Body of pancreas (tissue), 4 donors: ENCODE measurements at regions not wholly inside any gene's neighbourhood (a gene's known extent, or its start where the extent isn't known, plus 50 kb on each side); places are given as distances from the start of the nearest gene placed in this dataset.

ENCODE experiments used
- CTCF ChIP-seq, 7 experiments: fragments of 450-650 bp in 4 of 7; fragments of 200-600 bp in 3 of 7; sonication (generic) in 3 of 7; IDR thresholded peaks; one replicate each; pipeline ENCODE4 v1.5.1; 2016 to 2019; ENCODE audit warnings: antibody characterized with exemption in 7 of 7
- POLR2A ChIP-seq, 3 donors: fragments of 450-650 bp; IDR thresholded peaks; one replicate each; pipeline ENCODE4 v1.6.1; 2016; ENCODE audit warnings: antibody characterized with exemption in 3 of 3, mild to moderate bottlenecking in 2 of 3

- TF ChIP-seq CTCF (IDR thresholded peaks at IDR 0.05) (no peak), POLR2A (IDR thresholded peaks at IDR 0.05) (no peak)
Measured at GRCh38 chr14:26888592-26888991, 290.8 kb upstream of the NOVA1 start.
